Peyer's patch (tissue), 4 donors: ENCODE measurements at regions not wholly inside any gene's neighbourhood (a gene's known extent, or its start where the extent isn't known, plus 50 kb on each side); places are given as distances from the start of the nearest gene placed in this dataset.

Source experiments
- CTCF ChIP-seq, 6 experiments: fragments of 450-650 bp in 4 of 6; fragments of 200-600 bp in 2 of 6; sonication (generic) in 1 of 6; IDR thresholded peaks; one replicate each; pipeline ENCODE4 v1.5.1; 2017 to 2019; ENCODE audit warnings: antibody characterized with exemption in 6 of 6, mild to moderate bottlenecking in 3 of 6, moderate library complexity in 1 of 6
- POLR2A ChIP-seq, 2 donors: fragments of 450-650 bp; IDR thresholded peaks; one replicate each; pipeline ENCODE4 v1.5.1; 2017; ENCODE audit warnings: antibody characterized with exemption in 2 of 2, mild to moderate bottlenecking in 2 of 2, moderate library complexity in 2 of 2

GRCh38 chr20:23237201-23237600 is 113.4 kb upstream of the NXT1 start:
- TF ChIP-seq CTCF (IDR thresholded peaks at IDR 0.05) = no peak
- no peak for TF ChIP-seq POLR2A (IDR thresholded peaks at IDR 0.05)
